WTC11 (cell line): ENCODE measurements at regions not wholly inside any gene's neighbourhood (a gene's known extent, or its start where the extent isn't known, plus 50 kb on each side); places are given as distances from the start of the nearest gene placed in this dataset.

ENCODE experiments used
- ATAC-seq: fragments of 200-7000 bp; cut with Tn5 transposase; 2 replicates; pipeline ENCODE4 v1.10.0; 2021; ENCODE audit warnings: mild to moderate bottlenecking, moderate library complexity
- CTCF ChIA-PET: fragments of 300-600 bp; sonication (Branson Sonifier 250); formaldehyde crosslinking; loops from one replicate; lab custom pipeline; 2021; ENCODE audit warnings: antibody characterized with exemption; lab: Charles Lee
- POLR2A ChIA-PET: fragments of 350-600 bp; sonication (Branson Sonifier 250); formaldehyde crosslinking; loops from one replicate; lab custom pipeline; 2021; ENCODE audit warnings: antibody characterized with exemption; lab: Charles Lee
- DNase-seq: peaks from one replicate; pipeline ENCODE4 v3.0.0; 2021; ENCODE audit warnings: low spot score
- H3K27ac Mint-ChIP-seq: 2 replicates; pipeline ENCODE4 v1.8.0; 2021; ENCODE audit warnings: mixed read lengths
- H3K27me3 Mint-ChIP-seq: 2 replicates; pipeline ENCODE4 v1.8.0; 2021; ENCODE audit warnings: low read depth, mild to moderate bottlenecking, moderate library complexity, mixed read lengths
- H3K36me3 Mint-ChIP-seq: 2 replicates; pipeline ENCODE4 v1.8.0; 2021; ENCODE audit warnings: mixed read lengths
- H3K4me1 Mint-ChIP-seq: 2 replicates; pipeline ENCODE4 v1.8.0; 2022; ENCODE audit warnings: mixed read lengths
- H3K4me3 Mint-ChIP-seq: 2 replicates; pipeline ENCODE4 v1.8.0; 2021; ENCODE audit warnings: mild to moderate bottlenecking, moderate library complexity, mixed read lengths
- H3K9me3 Mint-ChIP-seq: 2 replicates; pipeline ENCODE4 v1.8.0; 2021; ENCODE audit warnings: mixed read lengths
- CBFB ChIP-seq: sonication (generic); formaldehyde crosslinking; IDR thresholded peaks from 2 replicates; pipeline ENCODE4 v1.8.1; 2022; ENCODE audit warnings: mild to moderate bottlenecking, low read depth, missing genetic modification reagents
- CREB1 ChIP-seq: sonication (generic); formaldehyde crosslinking; IDR thresholded peaks from 2 replicates; pipeline ENCODE4 v1.8.0; 2023; ENCODE audit warnings: mild to moderate bottlenecking, missing genetic modification reagents
- ETV6 ChIP-seq: sonication (generic); formaldehyde crosslinking; IDR thresholded peaks from 2 replicates; pipeline ENCODE4 v1.8.1; 2022; ENCODE audit warnings: mild to moderate bottlenecking, missing genetic modification reagents
- FOXJ3 ChIP-seq: sonication (generic); formaldehyde crosslinking; IDR thresholded peaks from 2 replicates; pipeline ENCODE4 v1.9.0; 2021; ENCODE audit warnings: missing genetic modification reagents, mild to moderate bottlenecking, borderline replicate concordance
- FOXP1 ChIP-seq: sonication (generic); formaldehyde crosslinking; IDR thresholded peaks from 2 replicates; pipeline ENCODE4 v1.8.0; 2022; ENCODE audit warnings: missing genetic modification reagents, mild to moderate bottlenecking, moderate library complexity, borderline replicate concordance
- GABPB1 ChIP-seq: sonication (generic); formaldehyde crosslinking; IDR thresholded peaks from 2 replicates; pipeline ENCODE4 v1.8.1; 2023; ENCODE audit warnings: mild to moderate bottlenecking, missing genetic modification reagents
- GRHL2 ChIP-seq: fragments of 250-450 bp; sonication (Bioruptor Pico); IDR thresholded peaks from 2 replicates; pipeline ENCODE4 v1.8.0; 2022; ENCODE audit warnings: mild to moderate bottlenecking, moderate library complexity; ENCODE audit not compliant: insufficient replicate concordance, severe bottlenecking
- IRF2 ChIP-seq: sonication (generic); formaldehyde crosslinking; IDR thresholded peaks from 2 replicates; pipeline ENCODE4 v1.8.0; 2022; ENCODE audit warnings: low read depth, missing genetic modification reagents, borderline replicate concordance
- MXD4 ChIP-seq: fragments of 250-450 bp; sonication (Bioruptor Pico); IDR thresholded peaks from 2 replicates; pipeline ENCODE4 v1.8.0; 2021; ENCODE audit warnings: mild to moderate bottlenecking, moderate library complexity, borderline replicate concordance
- NFYB ChIP-seq: sonication (generic); formaldehyde crosslinking; conservative IDR thresholded peaks from 2 replicates; pipeline ENCODE4 v1.8.0; 2022; ENCODE audit warnings: low read depth, missing genetic modification reagents
- RELA ChIP-seq: sonication (generic); formaldehyde crosslinking; IDR thresholded peaks from 2 replicates; pipeline ENCODE4 v1.8.1; 2022; ENCODE audit warnings: missing genetic modification reagents, mild to moderate bottlenecking, borderline replicate concordance
- SMAD3 ChIP-seq: sonication (generic); formaldehyde crosslinking; IDR thresholded peaks from 2 replicates; pipeline ENCODE4 v1.8.0; 2022; ENCODE audit warnings: missing genetic modification reagents, mild to moderate bottlenecking, borderline replicate concordance
- ZNF396 ChIP-seq: fragments of 250-450 bp; sonication (Bioruptor Pico); IDR thresholded peaks from 2 replicates; pipeline ENCODE4 v1.8.0; 2021; ENCODE audit warnings: mild to moderate bottlenecking, moderate library complexity, borderline replicate concordance
- ZNF423 ChIP-seq: fragments of 250-450 bp; sonication (Bioruptor Pico); IDR thresholded peaks from 2 replicates; pipeline ENCODE4 v2.1.2; 2022; ENCODE audit warnings: mild to moderate bottlenecking, moderate library complexity
- TF ChIP-seq, protein P1 (sequence below): fragments of 200-600 bp; IDR thresholded peaks from 2 replicates; pipeline ENCODE4 v1.8.0; 2022; ENCODE audit warnings: antibody characterized with exemption
- TF ChIP-seq, protein P2 (sequence below): fragments of 250-450 bp; sonication (Bioruptor Pico); IDR thresholded peaks from 2 replicates; pipeline ENCODE4 v1.9.0; 2021; ENCODE audit warnings: mild to moderate bottlenecking, borderline replicate concordance
- TF ChIP-seq, protein P3 (sequence below): fragments of 250-450 bp; sonication (Bioruptor Pico); IDR thresholded peaks from 2 replicates; pipeline ENCODE4 v1.9.0; 2021; ENCODE audit warnings: moderate library complexity, mild to moderate bottlenecking, inconsistent platforms, borderline replicate concordance
- TF ChIP-seq, protein P4 (sequence below): sonication (generic); formaldehyde crosslinking; IDR thresholded peaks from 2 replicates; pipeline ENCODE4 v1.8.1; 2023; ENCODE audit warnings: mild to moderate bottlenecking, moderate library complexity, missing genetic modification reagents
- TF ChIP-seq, protein P5 (sequence below): sonication (generic); formaldehyde crosslinking; IDR thresholded peaks from 2 replicates; pipeline ENCODE4 v1.8.1; 2023; ENCODE audit warnings: mild to moderate bottlenecking, missing genetic modification reagents, moderate library complexity
- TF ChIP-seq, protein P6 (sequence below): fragments of 250-450 bp; sonication (Bioruptor Pico); IDR thresholded peaks from 2 replicates; pipeline ENCODE4 v1.9.0; 2021; ENCODE audit warnings: mild to moderate bottlenecking

DNA sequence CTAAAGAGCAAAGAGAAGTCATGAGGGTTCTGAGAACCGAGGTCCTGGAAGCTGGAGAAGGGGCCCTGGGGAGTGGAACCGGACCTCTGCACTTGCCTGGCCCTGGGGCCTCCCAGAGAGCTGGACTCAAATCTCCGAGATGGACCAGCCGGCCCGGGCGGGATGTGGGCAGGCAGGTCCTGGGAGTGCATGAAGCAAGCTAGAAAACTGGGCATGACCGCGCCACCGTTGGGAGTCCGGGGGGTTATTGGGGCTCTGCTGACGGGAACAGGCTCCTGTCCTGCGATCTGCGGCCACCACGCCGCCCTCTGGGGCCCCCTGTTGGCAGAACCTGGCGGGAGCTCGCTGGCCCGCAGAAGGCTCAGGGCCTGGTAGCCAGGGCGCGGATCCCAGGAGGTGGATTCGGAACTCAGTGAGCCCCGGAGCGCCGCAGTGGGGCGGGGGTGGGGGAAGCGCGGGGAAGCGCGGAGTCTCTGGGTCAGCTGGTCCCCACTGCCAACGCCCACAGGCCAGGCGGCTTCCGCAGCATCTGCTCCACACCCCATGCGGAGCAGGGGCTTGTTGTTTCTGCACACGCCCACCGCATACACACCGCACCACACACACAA lies 150.6 kb downstream of the ERCC6L2 start:
- Mint-ChIP-seq H3K4me1 (peaks cover 20% of the 10 kb centered on the region), H3K36me3 (no peaks in the 10 kb centered on the region), H3K27me3 (peaks cover 83% of the 10 kb centered on the region), H3K9me3 (no peaks in the 10 kb centered on the region), H3K4me3 (peak overlapping the region; percentile 38), H3K27ac (no peak overlapping the region)
- CTCF ChIA-PET: interaction anchor here (0.6 to 1.6 kb wide), 28 partner anchors 8 to 843 kb away, joined by 3 to 17 read pairs (median 4); no protein-coding TSS in a partner anchor
- POLR2A ChIA-PET: no interaction called here
- DNase-seq: peak; percentile 86
- peak; percentile 51 for ATAC-seq
- TF ChIP-seq, protein P1, sequence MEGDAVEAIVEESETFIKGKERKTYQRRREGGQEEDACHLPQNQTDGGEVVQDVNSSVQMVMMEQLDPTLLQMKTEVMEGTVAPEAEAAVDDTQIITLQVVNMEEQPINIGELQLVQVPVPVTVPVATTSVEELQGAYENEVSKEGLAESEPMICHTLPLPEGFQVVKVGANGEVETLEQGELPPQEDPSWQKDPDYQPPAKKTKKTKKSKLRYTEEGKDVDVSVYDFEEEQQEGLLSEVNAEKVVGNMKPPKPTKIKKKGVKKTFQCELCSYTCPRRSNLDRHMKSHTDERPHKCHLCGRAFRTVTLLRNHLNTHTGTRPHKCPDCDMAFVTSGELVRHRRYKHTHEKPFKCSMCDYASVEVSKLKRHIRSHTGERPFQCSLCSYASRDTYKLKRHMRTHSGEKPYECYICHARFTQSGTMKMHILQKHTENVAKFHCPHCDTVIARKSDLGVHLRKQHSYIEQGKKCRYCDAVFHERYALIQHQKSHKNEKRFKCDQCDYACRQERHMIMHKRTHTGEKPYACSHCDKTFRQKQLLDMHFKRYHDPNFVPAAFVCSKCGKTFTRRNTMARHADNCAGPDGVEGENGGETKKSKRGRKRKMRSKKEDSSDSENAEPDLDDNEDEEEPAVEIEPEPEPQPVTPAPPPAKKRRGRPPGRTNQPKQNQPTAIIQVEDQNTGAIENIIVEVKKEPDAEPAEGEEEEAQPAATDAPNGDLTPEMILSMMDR: peak; percentile 48; the same call in 1 of the 2 replicates
- TF ChIP-seq NFYB: no peak
- peak; percentile 70; the same call in 1 of the 2 replicates for TF ChIP-seq ZNF423
- no peak for TF ChIP-seq GRHL2
- TF ChIP-seq, protein P2, sequence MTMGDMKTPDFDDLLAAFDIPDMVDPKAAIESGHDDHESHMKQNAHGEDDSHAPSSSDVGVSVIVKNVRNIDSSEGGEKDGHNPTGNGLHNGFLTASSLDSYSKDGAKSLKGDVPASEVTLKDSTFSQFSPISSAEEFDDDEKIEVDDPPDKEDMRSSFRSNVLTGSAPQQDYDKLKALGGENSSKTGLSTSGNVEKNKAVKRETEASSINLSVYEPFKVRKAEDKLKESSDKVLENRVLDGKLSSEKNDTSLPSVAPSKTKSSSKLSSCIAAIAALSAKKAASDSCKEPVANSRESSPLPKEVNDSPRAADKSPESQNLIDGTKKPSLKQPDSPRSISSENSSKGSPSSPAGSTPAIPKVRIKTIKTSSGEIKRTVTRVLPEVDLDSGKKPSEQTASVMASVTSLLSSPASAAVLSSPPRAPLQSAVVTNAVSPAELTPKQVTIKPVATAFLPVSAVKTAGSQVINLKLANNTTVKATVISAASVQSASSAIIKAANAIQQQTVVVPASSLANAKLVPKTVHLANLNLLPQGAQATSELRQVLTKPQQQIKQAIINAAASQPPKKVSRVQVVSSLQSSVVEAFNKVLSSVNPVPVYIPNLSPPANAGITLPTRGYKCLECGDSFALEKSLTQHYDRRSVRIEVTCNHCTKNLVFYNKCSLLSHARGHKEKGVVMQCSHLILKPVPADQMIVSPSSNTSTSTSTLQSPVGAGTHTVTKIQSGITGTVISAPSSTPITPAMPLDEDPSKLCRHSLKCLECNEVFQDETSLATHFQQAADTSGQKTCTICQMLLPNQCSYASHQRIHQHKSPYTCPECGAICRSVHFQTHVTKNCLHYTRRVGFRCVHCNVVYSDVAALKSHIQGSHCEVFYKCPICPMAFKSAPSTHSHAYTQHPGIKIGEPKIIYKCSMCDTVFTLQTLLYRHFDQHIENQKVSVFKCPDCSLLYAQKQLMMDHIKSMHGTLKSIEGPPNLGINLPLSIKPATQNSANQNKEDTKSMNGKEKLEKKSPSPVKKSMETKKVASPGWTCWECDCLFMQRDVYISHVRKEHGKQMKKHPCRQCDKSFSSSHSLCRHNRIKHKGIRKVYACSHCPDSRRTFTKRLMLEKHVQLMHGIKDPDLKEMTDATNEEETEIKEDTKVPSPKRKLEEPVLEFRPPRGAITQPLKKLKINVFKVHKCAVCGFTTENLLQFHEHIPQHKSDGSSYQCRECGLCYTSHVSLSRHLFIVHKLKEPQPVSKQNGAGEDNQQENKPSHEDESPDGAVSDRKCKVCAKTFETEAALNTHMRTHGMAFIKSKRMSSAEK (CRISPR knock-in tag): no peak
- TF ChIP-seq, protein P3, sequence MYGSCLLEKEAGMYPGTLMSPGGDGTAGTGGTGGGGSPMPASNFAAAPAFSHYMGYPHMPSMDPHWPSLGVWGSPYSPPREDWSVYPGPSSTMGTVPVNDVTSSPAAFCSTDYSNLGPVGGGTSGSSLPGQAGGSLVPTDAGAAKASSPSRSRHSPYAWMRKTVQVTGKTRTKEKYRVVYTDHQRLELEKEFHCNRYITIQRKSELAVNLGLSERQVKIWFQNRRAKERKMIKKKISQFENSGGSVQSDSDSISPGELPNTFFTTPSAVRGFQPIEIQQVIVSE (CRISPR knock-in tag): no peak
- TF ChIP-seq ETV6 (CRISPR knock-in tag): peak; percentile 55; the same call in 1 of the 2 replicates
- no peak for TF ChIP-seq FOXJ3 (CRISPR knock-in tag)
- TF ChIP-seq CREB1 (CRISPR knock-in tag): no peak
- no peak for TF ChIP-seq RELA
- no peak for TF ChIP-seq ZNF396
- TF ChIP-seq, protein P4, sequence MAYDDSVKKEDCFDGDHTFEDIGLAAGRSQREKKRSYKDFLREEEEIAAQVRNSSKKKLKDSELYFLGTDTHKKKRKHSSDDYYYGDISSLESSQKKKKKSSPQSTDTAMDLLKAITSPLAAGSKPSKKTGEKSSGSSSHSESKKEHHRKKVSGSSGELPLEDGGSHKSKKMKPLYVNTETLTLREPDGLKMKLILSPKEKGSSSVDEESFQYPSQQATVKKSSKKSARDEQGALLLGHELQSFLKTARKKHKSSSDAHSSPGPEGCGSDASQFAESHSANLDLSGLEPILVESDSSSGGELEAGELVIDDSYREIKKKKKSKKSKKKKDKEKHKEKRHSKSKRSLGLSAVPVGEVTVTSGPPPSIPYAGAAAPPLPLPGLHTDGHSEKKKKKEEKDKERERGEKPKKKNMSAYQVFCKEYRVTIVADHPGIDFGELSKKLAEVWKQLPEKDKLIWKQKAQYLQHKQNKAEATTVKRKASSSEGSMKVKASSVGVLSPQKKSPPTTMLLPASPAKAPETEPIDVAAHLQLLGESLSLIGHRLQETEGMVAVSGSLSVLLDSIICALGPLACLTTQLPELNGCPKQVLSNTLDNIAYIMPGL: peak; percentile 63; the same call in 1 of the 2 replicates
- TF ChIP-seq IRF2 (CRISPR knock-in tag): no peak
- no peak for TF ChIP-seq CBFB
- TF ChIP-seq, protein P5, sequence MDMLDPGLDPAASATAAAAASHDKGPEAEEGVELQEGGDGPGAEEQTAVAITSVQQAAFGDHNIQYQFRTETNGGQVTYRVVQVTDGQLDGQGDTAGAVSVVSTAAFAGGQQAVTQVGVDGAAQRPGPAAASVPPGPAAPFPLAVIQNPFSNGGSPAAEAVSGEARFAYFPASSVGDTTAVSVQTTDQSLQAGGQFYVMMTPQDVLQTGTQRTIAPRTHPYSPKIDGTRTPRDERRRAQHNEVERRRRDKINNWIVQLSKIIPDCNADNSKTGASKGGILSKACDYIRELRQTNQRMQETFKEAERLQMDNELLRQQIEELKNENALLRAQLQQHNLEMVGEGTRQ (CRISPR knock-in tag): peak; percentile 29; the same call in 1 of the 2 replicates
- TF ChIP-seq FOXP1 (CRISPR knock-in tag): peak; percentile 24; the same call in 1 of the 2 replicates

DNA sequence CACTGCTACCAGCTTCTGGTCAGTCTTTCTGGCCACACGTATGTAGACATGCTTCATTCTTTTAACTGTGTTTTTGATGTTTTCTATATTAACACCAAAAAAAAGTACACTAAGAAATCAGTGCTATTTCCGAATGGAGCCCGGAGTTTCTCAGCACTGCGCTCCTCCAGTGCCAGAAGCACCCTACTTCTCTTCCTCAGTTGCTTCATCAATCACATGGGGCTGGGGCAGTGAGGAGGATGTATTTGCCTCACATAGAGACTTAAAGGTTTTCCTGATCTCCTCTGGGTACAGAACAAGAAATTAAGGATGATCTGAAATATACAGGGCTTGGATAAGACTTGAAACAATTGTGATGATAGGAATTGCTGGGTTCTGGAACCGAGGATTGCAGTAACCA lies 148.0 kb downstream of the ERCC6L2 start:
- H3K4me1 Mint-ChIP-seq: peaks cover 20% of the 10 kb centered on the region
- no peaks in the 10 kb centered on the region for H3K9me3 Mint-ChIP-seq
- no peak overlapping the region for H3K4me3 Mint-ChIP-seq
- ATAC-seq (no peak), DNase-seq (no peak)
- no peak overlapping the region for H3K27ac Mint-ChIP-seq
- POLR2A ChIA-PET: no interaction called here
- CTCF ChIA-PET: interaction anchor here (1.4 kb wide), 1 partner anchor 287 kb away, joined by 4 read pairs; no protein-coding TSS in a partner anchor
- TF ChIP-seq SMAD3 (CRISPR knock-in tag) (no peak), MXD4 (CRISPR knock-in tag) (no peak), GABPB1 (CRISPR knock-in tag) (no peak)
- TF ChIP-seq, protein P6, sequence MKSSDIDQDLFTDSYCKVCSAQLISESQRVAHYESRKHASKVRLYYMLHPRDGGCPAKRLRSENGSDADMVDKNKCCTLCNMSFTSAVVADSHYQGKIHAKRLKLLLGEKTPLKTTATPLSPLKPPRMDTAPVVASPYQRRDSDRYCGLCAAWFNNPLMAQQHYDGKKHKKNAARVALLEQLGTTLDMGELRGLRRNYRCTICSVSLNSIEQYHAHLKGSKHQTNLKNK (CRISPR knock-in tag): no peak
- H3K27me3 Mint-ChIP-seq: peaks cover 95% of the 10 kb centered on the region
- no peaks in the 10 kb centered on the region for H3K36me3 Mint-ChIP-seq
